Testis (tissue), 2 donors: ENCODE measurements at regions not wholly inside any gene's neighbourhood (a gene's known extent, or its start where the extent isn't known, plus 50 kb on each side); places are given as distances from the start of the nearest gene placed in this dataset.

Experiments
- CTCF ChIP-seq, 3 experiments: fragments of 450-650 bp in 2 of 3; fragments of 200-600 bp in 1 of 3; sonication (generic) in 1 of 3; IDR thresholded peaks; one replicate each; pipeline ENCODE4 v1.5.1; 2016 to 2019; ENCODE audit warnings: antibody characterized with exemption in 3 of 3, mild to moderate bottlenecking in 2 of 3, moderate library complexity in 1 of 3
- POLR2A ChIP-seq: fragments of 450-650 bp; IDR thresholded peaks from one replicate; pipeline ENCODE4 v1.6.1; 2017; ENCODE audit warnings: antibody characterized with exemption, mild to moderate bottlenecking, moderate library complexity

- TF ChIP-seq CTCF (IDR thresholded peaks at IDR 0.05) (no peak), POLR2A (no peak)
Observed at GRCh38 chr21:28216976-28217523, 775.6 kb downstream of the LTN1 start.
